ENCODE measurements at regions not wholly inside any gene's neighbourhood (a gene's known extent, or its start where the extent isn't known, plus 50 kb on each side); places are given as distances from the start of the nearest gene placed in this dataset.
"Not testable (repeated sequence)": the region's sequence is repeated elsewhere in the genome, so short reads cannot be mapped to it uniquely, and the experiment has no call there.

GRCh38 chr5:144036476-144036875, 134.0 kb downstream of the YIPF5 start:
- H3K9me3 ChIP-seq (ENCODE audit: control extremely low read depth in 1 of 5, control insufficient read depth in 4 of 5, insufficient read depth in 2 of 5, low read depth in 1 of 5, low read length in 4 of 5) = no peaks in the 10 kb centered on the region
- ChIA-PET POLR2A (interaction anchor here (0.6 kb wide), 1 partner anchor 10 kb away, joined by 6 read pairs; no protein-coding TSS in a partner anchor), CTCF (no interaction called here)
- H3K27ac ChIP-seq (ENCODE audit: insufficient read depth in 1 of 2, low read depth in 1 of 2, low read length in 2 of 2, poor library complexity in 1 of 2, severe bottlenecking in 2 of 2) = no peak overlapping the region
- peaks cover 0 to 8% (median 0%) of the 10 kb centered on the region in 5 experiments for H3K27me3 ChIP-seq (replicated peaks in 2 of 5; ENCODE audit: control insufficient read depth in 4 of 5, insufficient read depth in 5 of 5, low read length in 4 of 5)
- no peaks in the 10 kb centered on the region for H3K36me3 ChIP-seq (ENCODE audit: control insufficient read depth in 4 of 4, insufficient read depth in 4 of 4, low read length in 3 of 4)
- no peaks in the 10 kb centered on the region for H3K4me1 ChIP-seq (ENCODE audit: control extremely low read depth in 1 of 4, control insufficient read depth in 4 of 4, insufficient read depth in 4 of 4, low read length in 3 of 4)
- 93% methylated on average over 2 of the region's 3 CpGs for WGBS (ENCODE audit: insufficient coverage)
- DNase-seq = no peak
- no peak overlapping the region for H3K4me3 ChIP-seq (ENCODE audit: control insufficient read depth in 1 of 7, extremely low read depth in 1 of 7, insufficient read depth in 4 of 7, low read depth in 2 of 7, low read length in 6 of 7)

GRCh38 chr5:144040615-144041305, 129.7 kb downstream of the YIPF5 start:
- ChIA-PET POLR2A (no interaction called here), CTCF (no interaction called here)
- H3K27me3 ChIP-seq (replicated peaks in 2 of 5; ENCODE audit: control insufficient read depth in 4 of 5, insufficient read depth in 5 of 5, low read length in 4 of 5) = peaks cover 0 to 2% (median 0%) of the 10 kb centered on the region in 5 experiments
- H3K9me3 ChIP-seq (ENCODE audit: control extremely low read depth in 1 of 5, control insufficient read depth in 4 of 5, insufficient read depth in 2 of 5, low read depth in 1 of 5, low read length in 4 of 5) = no peaks in the 10 kb centered on the region
- H3K27ac ChIP-seq (ENCODE audit: insufficient read depth in 1 of 2, low read depth in 1 of 2, low read length in 2 of 2, poor library complexity in 1 of 2, severe bottlenecking in 2 of 2) = no peak overlapping the region
- no peaks in the 10 kb centered on the region for H3K4me1 ChIP-seq (ENCODE audit: control extremely low read depth in 1 of 4, control insufficient read depth in 4 of 4, insufficient read depth in 4 of 4, low read length in 3 of 4)
- H3K36me3 ChIP-seq (ENCODE audit: control insufficient read depth in 4 of 4, insufficient read depth in 4 of 4, low read length in 3 of 4) = no peaks in the 10 kb centered on the region
- no peak for DNase-seq
- H3K4me3 ChIP-seq (ENCODE audit: control insufficient read depth in 1 of 7, extremely low read depth in 1 of 7, insufficient read depth in 4 of 7, low read depth in 2 of 7, low read length in 6 of 7) = no peak overlapping the region
- 80% methylated on average over 1 of the region's 2 CpGs for WGBS (ENCODE audit: insufficient coverage)

- H3K4me1 ChIP-seq (ENCODE audit: control extremely low read depth in 1 of 4, control insufficient read depth in 4 of 4, insufficient read depth in 4 of 4, low read length in 3 of 4) = no peaks in the 10 kb centered on the region
- POLR2A ChIA-PET = no interaction called here
- WGBS (ENCODE audit: insufficient coverage) = no CpG with 5 or more reads among the region's 7 CpGs
Measured at GRCh38 chr5:144042156-144042555, 128.3 kb downstream of the YIPF5 start.

GRCh38 chr5:144048259-144048856, 122.1 kb downstream of the YIPF5 start:
- peaks cover 0 to 2% (median 0%) of the 10 kb centered on the region in 5 experiments for H3K27me3 ChIP-seq (replicated peaks in 2 of 5; ENCODE audit: control insufficient read depth in 4 of 5, insufficient read depth in 5 of 5, low read length in 4 of 5)
- POLR2A ChIA-PET = no interaction called here
- H3K4me3 ChIP-seq (ENCODE audit: control insufficient read depth in 1 of 7, extremely low read depth in 1 of 7, insufficient read depth in 4 of 7, low read depth in 2 of 7, low read length in 6 of 7) = no peak overlapping the region
- H3K9me3 ChIP-seq (ENCODE audit: control extremely low read depth in 1 of 5, control insufficient read depth in 4 of 5, insufficient read depth in 2 of 5, low read depth in 1 of 5, low read length in 4 of 5) = no peaks in the 10 kb centered on the region
- 88% methylated on average over 9 of the region's 9 CpGs for WGBS (ENCODE audit: insufficient coverage)
- CTCF ChIA-PET = no interaction called here
- H3K27ac ChIP-seq (ENCODE audit: insufficient read depth in 1 of 2, low read depth in 1 of 2, low read length in 2 of 2, poor library complexity in 1 of 2, severe bottlenecking in 2 of 2) = no peak overlapping the region
- no peak for DNase-seq
- H3K36me3 ChIP-seq (ENCODE audit: control insufficient read depth in 4 of 4, insufficient read depth in 4 of 4, low read length in 3 of 4) = no peaks in the 10 kb centered on the region
- H3K4me1 ChIP-seq (ENCODE audit: control extremely low read depth in 1 of 4, control insufficient read depth in 4 of 4, insufficient read depth in 4 of 4, low read length in 3 of 4) = no peaks in the 10 kb centered on the region

More at GRCh38 chr5:144042156-144042555, 128.3 kb downstream of the YIPF5 start:
- no peak overlapping the region for H3K27ac ChIP-seq (ENCODE audit: insufficient read depth in 1 of 2, low read depth in 1 of 2, low read length in 2 of 2, poor library complexity in 1 of 2, severe bottlenecking in 2 of 2)
- no peak overlapping the region for H3K4me3 ChIP-seq (ENCODE audit: control insufficient read depth in 1 of 7, extremely low read depth in 1 of 7, insufficient read depth in 4 of 7, low read depth in 2 of 7, low read length in 6 of 7)
- H3K9me3 ChIP-seq (ENCODE audit: control extremely low read depth in 1 of 5, control insufficient read depth in 4 of 5, insufficient read depth in 2 of 5, low read depth in 1 of 5, low read length in 4 of 5) = no peaks in the 10 kb centered on the region
- H3K36me3 ChIP-seq (ENCODE audit: control insufficient read depth in 4 of 4, insufficient read depth in 4 of 4, low read length in 3 of 4) = no peaks in the 10 kb centered on the region
- CTCF ChIA-PET = no interaction called here
- peaks cover 0 to 2% (median 0%) of the 10 kb centered on the region in 5 experiments for H3K27me3 ChIP-seq (replicated peaks in 2 of 5; ENCODE audit: control insufficient read depth in 4 of 5, insufficient read depth in 5 of 5, low read length in 4 of 5)
- no peak for DNase-seq

- 100% methylated on average over 6 of the region's 6 CpGs for WGBS (ENCODE audit: insufficient coverage)
- H3K9me3 ChIP-seq (ENCODE audit: control extremely low read depth in 1 of 5, control insufficient read depth in 4 of 5, insufficient read depth in 2 of 5, low read depth in 1 of 5, low read length in 4 of 5); H3K4me1 ChIP-seq (ENCODE audit: control extremely low read depth in 1 of 4, control insufficient read depth in 4 of 4, insufficient read depth in 4 of 4, low read length in 3 of 4); CTCF ChIA-PET; H3K36me3 ChIP-seq (ENCODE audit: control insufficient read depth in 4 of 4, insufficient read depth in 4 of 4, low read length in 3 of 4); POLR2A ChIA-PET; H3K27ac ChIP-seq (ENCODE audit: insufficient read depth in 1 of 2, low read depth in 1 of 2, low read length in 2 of 2, poor library complexity in 1 of 2, severe bottlenecking in 2 of 2); H3K27me3 ChIP-seq (replicated peaks in 2 of 5; ENCODE audit: control insufficient read depth in 4 of 5, insufficient read depth in 5 of 5, low read length in 4 of 5); DNase-seq; H3K4me3 ChIP-seq (ENCODE audit: control insufficient read depth in 1 of 7, extremely low read depth in 1 of 7, insufficient read depth in 4 of 7, low read depth in 2 of 7, low read length in 6 of 7): not testable (repeated sequence)
Measured at GRCh38 chr5:144055391-144055790, 115.1 kb downstream of the YIPF5 start.

- H3K4me1 ChIP-seq (ENCODE audit: control extremely low read depth in 1 of 4, control insufficient read depth in 4 of 4, insufficient read depth in 4 of 4, low read length in 3 of 4); DNase-seq; H3K36me3 ChIP-seq (ENCODE audit: control insufficient read depth in 4 of 4, insufficient read depth in 4 of 4, low read length in 3 of 4); CTCF ChIA-PET; H3K27ac ChIP-seq (ENCODE audit: insufficient read depth in 1 of 2, low read depth in 1 of 2, low read length in 2 of 2, poor library complexity in 1 of 2, severe bottlenecking in 2 of 2); POLR2A ChIA-PET; H3K27me3 ChIP-seq (replicated peaks in 2 of 5; ENCODE audit: control insufficient read depth in 4 of 5, insufficient read depth in 5 of 5, low read length in 4 of 5); H3K4me3 ChIP-seq (ENCODE audit: control insufficient read depth in 1 of 7, extremely low read depth in 1 of 7, insufficient read depth in 4 of 7, low read depth in 2 of 7, low read length in 6 of 7): not testable (repeated sequence)
- no CpG with 5 or more reads among the region's 2 CpGs for WGBS (ENCODE audit: insufficient coverage)
- H3K9me3 ChIP-seq (ENCODE audit: control extremely low read depth in 1 of 5, control insufficient read depth in 4 of 5, insufficient read depth in 2 of 5, low read depth in 1 of 5, low read length in 4 of 5) = peaks cover 0 to 13% (median 3%) of the 10 kb centered on the region in 5 experiments
Measured at GRCh38 chr5:144060091-144060490, 110.4 kb downstream of the YIPF5 start.

- Histone ChIP-seq H3K36me3 (ENCODE audit: control insufficient read depth in 4 of 4, insufficient read depth in 4 of 4, low read length in 3 of 4) (no peaks in the 10 kb centered on the region), H3K4me3 (ENCODE audit: control insufficient read depth in 1 of 7, extremely low read depth in 1 of 7, insufficient read depth in 4 of 7, low read depth in 2 of 7, low read length in 6 of 7) (no peak overlapping the region), H3K27me3 (replicated peaks in 2 of 5; ENCODE audit: control insufficient read depth in 4 of 5, insufficient read depth in 5 of 5, low read length in 4 of 5) (no peaks in the 10 kb centered on the region), H3K4me1 (ENCODE audit: control extremely low read depth in 1 of 4, control insufficient read depth in 4 of 4, insufficient read depth in 4 of 4, low read length in 3 of 4) (no peaks in the 10 kb centered on the region), H3K9me3 (ENCODE audit: control extremely low read depth in 1 of 5, control insufficient read depth in 4 of 5, insufficient read depth in 2 of 5, low read depth in 1 of 5, low read length in 4 of 5) (peaks cover 0 to 9% (median 0%) of the 10 kb centered on the region in 5 experiments), H3K27ac (ENCODE audit: insufficient read depth in 1 of 2, low read depth in 1 of 2, low read length in 2 of 2, poor library complexity in 1 of 2, severe bottlenecking in 2 of 2) (no peak overlapping the region)
- ChIA-PET CTCF (no interaction called here), POLR2A (no interaction called here)
- no CpG with 5 or more reads among the region's 2 CpGs for WGBS (ENCODE audit: insufficient coverage)
- no peak for DNase-seq
Measured at GRCh38 chr5:144060598-144060997, 109.9 kb downstream of the YIPF5 start.
